Brain microvascular endothelial cell (primary cell): ENCODE measurements at regions not wholly inside any gene's neighbourhood (a gene's known extent, or its start where the extent isn't known, plus 50 kb on each side); places are given as distances from the start of the nearest gene placed in this dataset.

Experiments
- DNase-seq: peaks from one replicate; pipeline ENCODE4 v3.0.0-alpha.2; 2020
- H3K27ac ChIP-seq: fragments of 250-450 bp; sonication (Bioruptor Pico); 2 replicates; pipeline ENCODE4 v1.5.1; 2020; ENCODE audit warnings: mild to moderate bottlenecking, moderate library complexity
- H3K27me3 ChIP-seq: fragments of 250-450 bp; sonication (Bioruptor Pico); replicated peaks from 2 replicates; pipeline ENCODE4 v1.5.1; 2020; ENCODE audit warnings: mild to moderate bottlenecking
- H3K36me3 ChIP-seq: fragments of 250-450 bp; sonication (Bioruptor Pico); replicated peaks from 2 replicates; pipeline ENCODE4 v1.5.1; 2020; ENCODE audit warnings: mild to moderate bottlenecking
- H3K4me3 ChIP-seq: 2 replicates; pipeline ENCODE4 v1.5.1; 2011; ENCODE audit warnings: low read depth, mild to moderate bottlenecking, control low read depth, low read length, moderate library complexity
- in situ Hi-C: cut with HindIII; loops from 2 replicates; pipeline ENCODE4 v1.10.0; 2017; ENCODE audit warnings: low sequenced_read_pairs, low pct_ligation_motif_present
- TF ChIP-seq, protein P1 (sequence below): IDR thresholded peaks from 2 replicates; pipeline ENCODE4 v1.5.1; 2011; ENCODE audit warnings: low read depth, mild to moderate bottlenecking, moderate library complexity, low read length, control low read depth, inconsistent platforms; ENCODE audit errors: missing control alignments

DNA sequence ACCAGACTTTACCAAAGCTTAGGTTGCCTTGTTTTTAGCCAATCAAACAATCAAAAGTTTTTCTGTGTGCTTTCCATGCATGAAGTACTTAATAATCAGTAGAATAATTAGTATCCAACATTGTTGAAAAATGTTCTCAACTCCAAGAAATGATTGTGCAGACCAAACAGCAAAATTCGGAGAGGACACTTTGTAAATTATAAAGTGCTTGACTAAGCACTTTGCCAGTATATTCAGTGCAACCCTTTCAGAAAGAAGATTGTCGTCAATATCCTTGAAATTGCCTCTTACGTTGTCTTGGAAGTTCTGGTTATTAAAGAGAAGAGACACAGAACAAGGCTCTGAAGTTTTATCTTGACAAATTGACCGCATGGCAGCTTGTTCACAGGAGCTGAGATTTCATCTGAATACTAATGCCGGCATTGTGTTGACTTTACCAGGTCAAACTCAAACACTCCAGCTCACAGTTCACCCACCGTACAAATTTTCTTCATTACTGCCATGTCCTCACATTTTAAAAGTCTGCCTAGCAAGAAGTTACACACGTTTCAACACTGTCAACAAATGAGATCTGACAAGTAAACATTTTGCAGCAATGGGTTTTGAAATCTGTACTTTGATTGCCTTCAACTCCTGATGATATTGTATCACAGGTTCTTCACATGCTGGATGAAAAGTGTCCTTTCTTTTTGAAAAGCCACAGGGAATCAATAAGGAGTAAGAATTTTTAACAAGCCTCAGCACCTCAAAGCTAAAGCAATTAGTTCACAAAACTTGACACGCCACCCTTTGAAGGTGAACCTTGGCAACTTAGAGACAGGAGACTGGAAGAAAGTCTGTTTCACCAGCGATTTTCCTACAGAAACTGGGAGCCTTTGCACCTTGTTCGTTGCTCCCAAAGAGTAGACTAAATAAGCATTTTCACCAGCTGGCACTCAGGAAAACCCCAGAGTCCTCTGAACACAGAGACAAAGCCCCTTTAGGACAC, 150.9 kb downstream of the RFC3 start:
- TF ChIP-seq, protein P1, sequence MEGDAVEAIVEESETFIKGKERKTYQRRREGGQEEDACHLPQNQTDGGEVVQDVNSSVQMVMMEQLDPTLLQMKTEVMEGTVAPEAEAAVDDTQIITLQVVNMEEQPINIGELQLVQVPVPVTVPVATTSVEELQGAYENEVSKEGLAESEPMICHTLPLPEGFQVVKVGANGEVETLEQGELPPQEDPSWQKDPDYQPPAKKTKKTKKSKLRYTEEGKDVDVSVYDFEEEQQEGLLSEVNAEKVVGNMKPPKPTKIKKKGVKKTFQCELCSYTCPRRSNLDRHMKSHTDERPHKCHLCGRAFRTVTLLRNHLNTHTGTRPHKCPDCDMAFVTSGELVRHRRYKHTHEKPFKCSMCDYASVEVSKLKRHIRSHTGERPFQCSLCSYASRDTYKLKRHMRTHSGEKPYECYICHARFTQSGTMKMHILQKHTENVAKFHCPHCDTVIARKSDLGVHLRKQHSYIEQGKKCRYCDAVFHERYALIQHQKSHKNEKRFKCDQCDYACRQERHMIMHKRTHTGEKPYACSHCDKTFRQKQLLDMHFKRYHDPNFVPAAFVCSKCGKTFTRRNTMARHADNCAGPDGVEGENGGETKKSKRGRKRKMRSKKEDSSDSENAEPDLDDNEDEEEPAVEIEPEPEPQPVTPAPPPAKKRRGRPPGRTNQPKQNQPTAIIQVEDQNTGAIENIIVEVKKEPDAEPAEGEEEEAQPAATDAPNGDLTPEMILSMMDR = no peak
- H3K4me3 ChIP-seq = no peak overlapping the region
- in situ Hi-C loops = no loop called here
- no peak overlapping the region for H3K27ac ChIP-seq
- H3K36me3 ChIP-seq = no peaks in the 10 kb centered on the region
- no peak for DNase-seq
- H3K27me3 ChIP-seq = no peaks in the 10 kb centered on the region

DNA sequence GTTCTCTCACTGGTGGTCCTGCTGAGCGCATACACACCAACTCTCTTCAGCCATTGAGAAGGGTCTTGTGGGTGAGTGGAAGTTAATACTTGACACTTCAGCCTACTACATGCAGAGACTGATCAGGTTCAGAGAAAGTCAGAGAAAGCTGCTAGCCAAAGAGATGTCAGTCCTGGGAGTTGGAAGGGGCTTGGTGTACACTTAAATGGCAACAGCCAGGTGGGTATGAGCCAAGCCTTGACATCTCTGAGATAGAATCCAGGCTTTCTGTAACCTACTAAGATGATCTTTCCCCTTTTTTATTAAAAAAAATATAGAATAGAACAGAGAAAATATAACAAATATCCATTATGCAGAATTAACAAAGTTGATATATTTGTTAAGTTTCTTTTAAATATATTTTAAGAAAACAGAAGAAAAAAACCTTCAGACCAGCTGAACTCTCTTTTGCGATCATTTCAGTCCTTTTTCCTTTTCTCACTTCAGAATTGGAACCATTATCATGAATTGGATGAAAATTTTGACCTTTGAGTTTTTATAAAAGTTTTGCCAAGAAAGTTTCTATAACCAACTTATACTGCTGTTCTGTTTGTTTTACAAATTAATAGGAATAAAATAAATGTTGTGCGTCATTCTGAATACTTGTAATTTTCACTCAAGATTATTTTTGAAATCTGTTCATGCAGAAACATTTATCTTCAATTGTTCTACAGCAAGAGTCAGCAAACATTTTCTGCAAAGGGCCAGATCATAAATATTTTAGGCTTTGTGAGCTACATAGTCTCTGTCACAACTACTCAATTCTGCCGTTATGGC, 153.0 kb downstream of the RFC3 start:
- Histone ChIP-seq H3K36me3 (no peaks in the 10 kb centered on the region), H3K27me3 (no peaks in the 10 kb centered on the region), H3K4me3 (no peak overlapping the region), H3K27ac (no peak overlapping the region)
- DNase-seq = no peak
- in situ Hi-C loops = no loop called here
- TF ChIP-seq, protein P1 = no peak

DNA sequence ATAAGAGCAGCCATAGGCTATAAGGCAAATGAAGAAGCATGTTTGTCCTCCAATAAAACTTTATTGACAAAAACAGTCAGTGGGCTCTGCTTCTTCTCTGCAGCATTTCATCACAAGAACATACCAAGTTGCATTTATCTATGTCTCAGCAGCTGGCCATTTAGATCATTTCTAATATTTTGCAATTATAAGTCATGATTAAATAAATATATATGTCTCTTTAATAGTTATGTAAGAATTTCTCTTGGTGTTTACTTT, 153.5 kb downstream of the RFC3 start:
- H3K27me3 ChIP-seq = no peaks in the 10 kb centered on the region
- H3K27ac ChIP-seq = no peak overlapping the region
- H3K4me3 ChIP-seq = no peak overlapping the region
- in situ Hi-C loops = no loop called here
- TF ChIP-seq, protein P1 = no peak
- H3K36me3 ChIP-seq = no peaks in the 10 kb centered on the region
- no peak for DNase-seq

DNA sequence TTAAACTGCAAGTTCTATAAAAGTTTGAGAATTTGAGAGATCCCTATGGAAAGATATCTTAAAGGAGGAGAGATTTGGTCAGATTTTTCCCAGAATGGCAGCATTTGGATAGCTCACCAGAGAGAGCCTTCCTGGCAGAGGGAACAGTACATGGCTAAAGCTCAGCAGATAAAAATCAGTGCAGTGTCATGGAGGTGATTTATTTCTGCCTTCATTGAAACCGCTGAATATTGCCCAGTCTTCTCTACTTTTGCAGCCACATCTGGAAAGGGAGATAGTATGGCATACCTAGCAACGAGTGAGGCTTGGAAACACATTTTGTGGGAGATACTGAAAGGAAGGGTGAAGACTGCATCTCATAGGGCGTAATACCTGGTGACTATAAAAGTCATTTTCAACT, 155.2 kb downstream of the RFC3 start:
- Histone ChIP-seq H3K36me3 (no peaks in the 10 kb centered on the region), H3K27me3 (no peaks in the 10 kb centered on the region), H3K4me3 (no peak overlapping the region), H3K27ac (no peak overlapping the region)
- in situ Hi-C loops = no loop called here
- TF ChIP-seq, protein P1 = no peak
- no peak for DNase-seq

DNA sequence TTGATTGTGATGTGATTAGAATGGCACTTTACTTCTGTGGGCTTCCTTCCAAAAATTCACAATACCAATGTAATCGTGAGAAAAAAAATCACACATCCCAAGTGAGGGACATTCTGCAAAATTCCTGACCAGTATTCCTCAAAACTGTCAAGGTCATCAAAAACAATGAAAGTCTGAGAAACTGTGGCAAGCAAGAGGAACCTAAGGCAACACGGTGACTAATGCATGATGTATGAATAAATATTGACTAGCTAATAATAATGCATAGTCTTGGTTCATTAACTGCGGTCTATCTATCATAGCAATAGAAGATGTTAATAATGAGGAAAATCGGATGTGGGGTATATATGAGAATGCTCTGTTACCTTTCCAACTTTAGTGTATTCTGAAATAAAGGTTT, 159.0 kb downstream of the RFC3 start:
- TF ChIP-seq, protein P1 = no peak
- Histone ChIP-seq H3K36me3 (no peaks in the 10 kb centered on the region), H3K4me3 (no peak overlapping the region), H3K27ac (no peak overlapping the region), H3K27me3 (no peaks in the 10 kb centered on the region)
- in situ Hi-C loops = no loop called here
- DNase-seq = no peak
